NCI-H1417 treated with DMSO at 0.1 percent for 48 hours (cell line): ENCODE measurements at regions not wholly inside any gene's neighbourhood (a gene's known extent, or its start where the extent isn't known, plus 50 kb on each side); places are given as distances from the start of the nearest gene placed in this dataset.

Source experiments
- DNase-seq: peaks from one replicate; lab custom pipeline; 2025; lab: John Stamatoyannopoulos, UW

DNA sequence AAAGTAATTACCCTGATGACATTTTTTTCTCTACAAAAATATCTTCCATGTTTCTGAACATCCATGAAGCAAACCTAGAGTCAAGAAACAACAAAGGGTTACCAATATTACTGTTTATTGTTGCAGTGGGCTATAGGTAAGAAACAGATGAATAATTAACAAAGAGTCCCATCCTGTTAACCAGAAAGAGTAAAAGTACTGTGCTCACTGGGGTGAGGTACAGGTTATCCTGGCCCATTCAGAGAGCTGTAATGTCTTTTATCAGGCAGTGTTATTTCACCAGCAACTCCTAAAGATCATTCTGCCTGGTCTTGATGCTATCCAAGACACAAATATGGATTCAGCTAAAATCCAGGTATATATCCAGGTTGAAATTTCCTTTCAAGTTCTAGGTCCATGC, 754.9 kb downstream of the SATB2 start:
- DNase-seq: no peak

DNA sequence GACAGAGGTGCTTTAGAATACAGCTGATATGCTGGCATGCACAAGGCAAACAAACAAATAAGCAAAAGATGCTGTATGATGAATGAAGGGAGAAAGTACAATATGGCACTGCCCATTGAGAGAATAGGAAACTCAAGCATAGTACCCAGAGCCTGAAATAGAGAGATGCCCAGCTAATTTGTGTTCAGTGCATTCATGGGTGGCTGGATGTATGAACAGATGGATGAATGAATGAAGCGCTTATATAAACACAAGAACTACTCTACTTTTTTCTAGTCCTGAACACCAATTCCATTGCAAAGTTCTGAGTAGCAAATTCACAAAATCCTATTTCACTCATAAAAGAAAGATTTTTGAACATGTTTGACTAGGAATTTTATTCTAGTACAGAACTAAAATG, 756.3 kb downstream of the SATB2 start:
- DNase-seq: no peak

DNA sequence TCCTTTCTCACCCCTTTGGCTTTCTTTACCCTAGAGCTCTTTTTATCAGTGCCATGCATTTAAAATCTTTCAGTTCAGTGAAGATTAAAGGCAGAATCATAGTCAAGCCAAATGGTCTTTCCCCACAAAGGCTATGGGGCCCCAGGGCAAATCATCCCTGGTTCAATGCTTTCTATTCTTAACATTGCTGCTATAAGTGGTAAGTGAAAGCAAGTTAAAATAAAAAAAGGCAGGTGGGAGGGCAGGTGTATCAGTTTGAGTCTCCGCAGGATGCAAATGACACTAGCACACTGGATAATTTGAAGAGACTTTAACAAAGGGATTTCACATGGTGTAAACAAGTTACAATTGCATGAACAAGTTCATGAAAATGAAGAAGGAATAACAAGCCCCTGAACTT, 757.4 kb downstream of the SATB2 start:
- peak; percentile 82 for DNase-seq

DNA sequence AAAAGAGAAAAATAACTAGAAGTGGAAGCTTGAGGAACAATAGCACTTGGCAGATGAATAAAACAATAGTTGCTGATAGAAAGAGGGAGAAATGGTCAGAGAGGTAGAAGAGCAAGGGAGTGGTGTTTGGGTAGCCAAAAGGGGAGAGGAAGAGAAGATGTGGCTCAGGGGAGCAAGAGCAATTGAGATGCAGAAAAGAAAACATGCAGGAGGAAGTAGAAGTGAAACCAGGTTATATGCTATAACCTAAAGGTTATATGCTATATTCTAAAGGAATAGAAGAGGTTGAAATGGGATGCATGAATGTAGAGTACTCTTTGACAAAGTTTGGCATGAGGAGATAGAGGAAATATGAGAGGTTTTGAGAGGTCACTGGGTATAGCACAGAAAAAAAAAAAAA, 759.5 kb downstream of the SATB2 start:
- no peak for DNase-seq

DNA sequence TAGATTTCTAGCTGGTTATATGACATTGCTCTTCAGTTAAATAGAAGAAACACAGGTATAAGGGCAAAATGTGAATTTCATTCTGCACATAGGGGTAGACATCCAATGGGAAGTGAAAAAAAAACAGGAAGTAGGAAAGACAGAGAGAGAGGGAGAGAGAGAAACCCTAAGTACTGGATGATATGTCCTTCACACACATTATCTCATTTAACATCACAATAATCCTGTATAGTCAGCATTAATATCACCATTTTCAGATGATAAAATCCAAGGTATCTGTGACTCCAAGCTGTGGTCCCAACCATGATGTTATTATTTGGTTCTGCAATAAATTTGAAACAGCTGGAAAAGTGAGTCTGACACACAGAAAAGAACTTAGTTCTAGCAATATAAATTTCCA, 759.9 kb downstream of the SATB2 start:
- DNase-seq: no peak

DNA sequence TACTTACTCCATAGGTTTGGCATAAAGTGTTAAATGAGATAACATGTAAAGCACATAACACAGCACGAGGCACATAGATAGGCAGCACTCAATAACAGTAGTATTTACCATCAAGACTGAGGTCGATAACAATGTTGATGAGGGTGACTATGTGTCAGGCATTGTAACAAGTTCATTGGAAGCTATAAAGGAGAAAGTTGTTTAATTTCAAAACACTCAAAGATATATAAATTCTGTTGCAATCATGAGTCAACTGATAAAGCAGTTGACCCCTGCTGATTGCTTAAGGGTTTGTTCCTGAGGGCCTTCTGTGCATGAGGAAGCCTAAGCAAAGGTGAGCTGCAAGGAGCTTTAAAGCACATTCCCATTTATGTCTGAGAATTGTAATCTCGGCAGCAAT, 760.5 kb downstream of the SATB2 start:
- DNase-seq: no peak

DNA sequence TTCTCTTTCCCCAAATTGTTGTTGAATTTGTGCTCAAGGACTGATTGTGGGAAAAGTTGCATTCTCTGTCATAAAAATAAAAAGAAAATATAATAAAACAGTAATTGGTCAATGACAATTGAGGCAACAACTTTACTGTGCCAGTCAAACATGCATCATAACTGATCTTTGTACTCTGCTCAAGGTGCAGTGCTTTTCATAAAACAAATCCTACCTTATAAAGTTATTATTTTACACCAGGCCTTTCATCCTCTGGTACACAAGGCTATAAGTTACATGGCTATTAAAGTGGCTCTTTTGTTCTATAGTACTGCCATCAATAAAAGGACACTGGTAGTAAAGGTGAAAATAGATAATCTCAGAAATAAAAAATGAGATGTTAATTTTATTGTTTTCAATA, 761.9 kb downstream of the SATB2 start:
- no peak for DNase-seq

DNA sequence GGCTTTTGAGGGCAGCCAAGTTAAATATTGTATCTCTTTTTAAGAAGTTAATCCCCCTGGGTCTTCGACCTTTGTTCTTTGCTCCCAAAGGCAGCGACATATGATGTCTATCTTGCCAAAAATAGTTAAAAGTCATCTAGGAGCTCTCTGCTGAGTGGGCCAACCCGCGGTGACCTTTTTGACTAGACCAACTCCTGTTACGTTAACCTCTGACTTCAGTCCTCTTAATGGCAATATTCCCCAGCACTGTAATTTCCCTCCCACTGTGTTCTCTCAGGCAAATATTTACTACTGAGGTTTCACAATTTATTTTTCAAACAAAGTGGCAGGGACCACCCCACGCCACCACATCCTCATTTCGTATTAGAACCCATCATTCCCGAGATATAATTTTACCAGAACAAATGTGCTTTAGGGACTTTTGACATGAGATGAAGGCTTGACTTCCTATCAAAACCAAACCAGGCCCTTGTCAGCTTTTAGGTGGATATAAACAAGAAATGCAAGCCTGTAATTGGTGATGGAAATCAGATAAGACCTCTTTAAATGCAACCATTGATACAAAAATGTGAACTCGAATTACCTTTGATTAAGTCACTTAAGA, 764.7 kb downstream of the SATB2 start:
- no peak for DNase-seq

DNA sequence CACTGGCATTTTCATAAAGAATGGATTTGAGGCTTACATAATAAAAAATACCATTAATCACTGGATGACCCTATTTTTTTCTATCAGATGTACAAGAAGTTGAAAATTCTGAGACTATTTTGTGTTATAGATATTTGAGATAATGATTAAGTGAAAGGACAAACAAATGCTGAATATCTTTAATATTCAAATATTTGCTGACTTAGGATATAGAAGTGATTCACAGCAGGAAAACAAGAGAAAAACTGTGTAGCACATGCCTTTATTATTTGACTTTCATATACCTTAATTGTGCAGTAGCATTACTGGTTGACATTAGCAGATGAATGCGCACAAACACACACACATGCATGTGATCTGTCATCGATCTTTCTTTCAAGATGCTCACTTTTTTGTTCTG, 766.5 kb downstream of the SATB2 start:
- DNase-seq: no peak

DNA sequence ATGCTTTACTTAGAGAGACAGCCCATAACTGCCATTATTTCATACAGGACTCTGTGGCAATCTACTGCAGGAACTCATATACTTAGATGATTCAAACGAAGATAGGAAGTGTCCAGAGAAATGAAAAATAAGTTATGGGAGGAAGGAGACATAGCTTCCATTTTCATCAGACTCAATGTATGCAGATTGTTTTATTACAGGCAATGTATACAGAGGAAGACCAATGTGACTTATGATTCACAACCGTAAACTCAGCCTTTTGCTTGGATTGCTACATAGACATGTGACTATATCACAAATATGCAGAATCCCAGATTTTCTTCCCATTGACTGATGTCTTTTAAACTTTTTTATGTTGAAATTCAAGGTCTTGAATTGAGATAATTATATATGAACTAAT, 793.4 kb downstream of the SATB2 start:
- no peak for DNase-seq

DNA sequence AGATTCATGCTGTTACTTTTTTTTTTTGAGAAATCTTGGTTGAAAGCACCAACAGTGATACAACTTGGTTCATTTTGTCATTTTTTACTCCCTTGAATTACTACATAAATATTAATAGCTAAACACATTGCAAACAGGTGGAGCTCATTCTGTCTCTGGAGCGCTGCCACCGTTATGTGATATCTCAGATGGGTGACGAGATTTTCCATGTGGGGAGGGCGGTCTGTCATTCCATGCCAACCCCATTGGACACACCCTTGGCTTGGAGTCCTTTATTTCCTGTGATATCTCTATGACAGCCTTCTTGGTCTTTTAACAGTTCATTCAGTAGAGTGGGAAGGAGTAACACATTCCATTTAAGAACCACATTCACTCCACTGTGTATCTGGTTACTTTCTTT, 794.8 kb downstream of the SATB2 start:
- no peak for DNase-seq

DNA sequence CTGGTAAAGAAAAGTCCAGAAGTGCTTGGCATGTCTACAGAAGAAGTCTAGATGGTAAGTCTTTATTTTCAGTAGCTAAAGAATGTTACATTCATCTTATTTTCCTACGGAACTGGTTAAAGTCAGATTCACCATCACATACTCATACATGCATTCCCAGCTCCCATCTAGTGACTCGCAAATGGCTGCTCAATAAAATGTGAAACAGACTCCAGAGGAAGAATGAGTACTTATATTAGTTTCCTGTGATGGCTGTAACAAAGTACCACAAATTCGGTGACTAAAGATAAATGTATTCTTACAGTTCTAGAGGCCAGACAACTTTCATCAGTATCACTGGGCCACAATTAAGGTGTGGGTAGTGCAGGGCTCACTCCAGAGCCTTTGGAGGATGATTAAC, 797.2 kb downstream of the SATB2 start:
- DNase-seq: no peak

DNA sequence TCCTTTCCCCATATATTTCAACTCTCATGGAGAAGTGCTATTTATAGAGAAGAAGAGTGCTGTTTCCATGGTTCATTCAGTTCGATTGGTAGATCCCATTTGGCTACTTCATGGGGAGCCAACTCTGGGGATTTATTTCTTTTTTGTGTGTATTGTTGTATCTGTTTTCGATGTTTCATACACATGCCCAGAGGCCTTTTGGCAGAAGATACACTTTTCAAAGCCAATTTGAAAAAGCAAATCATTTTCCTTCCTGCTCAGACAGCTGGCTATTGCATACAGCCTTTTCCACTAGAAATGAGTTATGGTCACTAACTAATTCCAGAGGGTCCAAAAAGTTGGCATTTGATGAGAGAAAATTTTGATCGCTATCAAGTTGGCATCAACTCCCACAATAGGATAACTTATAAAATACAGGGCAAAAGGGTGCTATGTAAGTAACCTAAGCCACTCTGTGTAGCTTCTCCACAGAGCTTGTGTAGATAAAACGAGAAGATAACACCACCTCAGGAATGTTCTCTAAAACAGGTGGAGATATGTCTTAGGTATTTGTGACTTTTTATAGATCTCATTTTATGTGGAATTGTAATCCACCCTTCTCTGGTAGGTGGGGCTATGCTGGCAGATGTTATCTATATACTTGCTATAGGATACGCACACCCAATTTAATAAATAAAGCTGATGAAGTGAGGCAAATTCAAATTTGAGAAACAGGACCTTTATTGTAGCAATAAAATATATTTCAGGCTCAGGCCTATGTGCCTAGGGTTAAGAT, 798.5 kb downstream of the SATB2 start:
- DNase-seq: peak; percentile 12

DNA sequence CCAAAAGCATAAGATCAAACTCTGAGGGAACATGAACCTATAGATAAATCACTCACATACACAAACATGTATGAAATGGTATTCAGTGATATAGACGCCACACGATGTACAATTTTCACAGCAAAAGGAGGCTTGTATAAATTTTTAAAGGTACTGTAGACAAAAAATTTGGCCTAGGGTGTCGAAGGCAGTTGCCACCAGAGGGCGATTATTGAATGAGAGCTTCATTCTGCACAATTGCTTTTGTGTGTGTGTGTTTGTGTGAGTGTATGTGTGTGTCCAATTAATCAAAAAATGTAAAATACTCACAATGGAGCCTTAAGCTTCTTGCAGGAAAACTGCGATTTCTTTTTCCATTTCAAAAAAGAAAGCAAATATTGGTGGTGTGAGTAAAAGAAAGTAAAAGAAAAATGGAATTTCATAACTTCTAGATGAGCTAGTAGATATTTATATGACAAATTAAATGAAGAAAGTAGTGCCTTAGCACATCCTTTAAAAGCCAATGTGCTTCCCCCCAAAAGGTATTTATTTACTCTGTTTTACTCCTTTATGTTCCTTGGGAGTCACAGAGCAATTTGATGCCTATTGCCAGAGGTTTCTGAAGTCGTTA, 800.1 kb downstream of the SATB2 start:
- DNase-seq: no peak

DNA sequence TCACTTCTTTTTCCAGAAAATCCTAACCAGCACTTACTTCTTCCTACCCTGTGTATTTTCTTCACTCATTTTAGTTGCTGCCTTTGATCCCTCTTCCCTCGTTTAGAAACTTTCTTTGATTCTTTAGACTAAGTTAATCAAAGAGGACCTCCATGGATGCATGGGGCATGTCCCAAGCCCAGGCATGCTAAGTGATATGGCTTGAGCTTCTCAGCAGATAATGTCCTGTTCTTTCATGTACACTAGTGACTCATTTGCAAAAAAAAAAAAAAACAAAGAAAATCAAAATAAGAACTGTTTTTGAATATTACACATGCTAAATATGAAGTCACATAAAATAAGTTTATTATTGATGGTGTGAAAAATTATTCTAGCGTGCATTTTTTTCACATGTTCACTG, 800.9 kb downstream of the SATB2 start:
- DNase-seq: no peak

DNA sequence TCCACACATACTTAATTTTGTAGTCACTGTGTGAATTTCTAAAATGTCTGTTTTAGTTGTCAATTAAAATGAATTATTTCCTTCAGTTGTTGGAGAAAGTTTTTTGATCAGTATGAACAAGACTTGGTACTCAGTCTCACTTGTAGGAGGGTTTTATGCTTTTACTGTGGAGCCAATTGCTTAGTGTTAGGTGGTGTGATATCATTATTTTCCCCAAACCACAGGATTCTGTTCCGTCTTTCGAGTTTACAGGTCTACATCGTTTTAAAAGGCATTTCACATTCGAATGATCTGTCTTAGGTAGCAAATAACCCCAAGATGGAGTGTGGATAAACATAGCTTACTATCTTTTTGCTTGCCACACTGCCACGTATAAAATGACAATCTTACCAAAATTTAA, 803.1 kb downstream of the SATB2 start:
- no peak for DNase-seq

DNA sequence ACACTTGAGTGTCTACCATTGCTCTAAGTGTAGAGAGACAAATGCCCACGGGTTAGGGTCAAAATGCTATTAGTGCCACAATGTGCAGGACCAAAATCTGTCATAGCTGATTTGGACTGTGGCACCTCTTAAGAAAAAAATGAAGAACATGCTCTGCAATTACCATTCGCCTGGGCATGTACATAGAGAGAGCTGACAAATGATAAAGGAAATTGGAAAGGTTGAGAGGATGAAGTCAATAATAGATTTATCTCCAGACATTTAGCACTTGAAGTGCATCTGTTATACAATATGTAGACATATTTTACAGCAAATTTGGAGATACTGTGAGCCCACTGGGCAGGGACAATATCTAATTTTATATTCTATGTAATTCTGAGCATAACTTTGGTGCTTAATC, 804.4 kb downstream of the SATB2 start:
- DNase-seq: no peak

DNA sequence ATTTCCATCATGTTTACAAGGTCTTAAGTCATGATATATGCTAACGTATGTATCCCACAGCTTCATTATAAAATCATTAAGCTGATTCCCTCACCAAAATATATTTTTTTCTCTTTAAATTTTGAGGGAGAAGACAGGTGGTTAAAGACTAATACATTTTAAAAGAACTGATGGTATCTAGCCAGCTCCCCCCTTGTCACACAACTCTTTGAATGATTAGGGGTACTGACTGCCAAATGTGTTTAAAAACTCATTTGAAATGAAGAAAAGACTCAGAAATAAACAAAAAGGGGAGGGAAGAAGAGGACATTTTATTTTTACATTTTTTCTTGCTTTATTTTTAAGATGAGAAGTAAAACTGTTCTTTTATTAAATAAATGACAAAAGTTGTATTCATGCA, 805.3 kb downstream of the SATB2 start:
- DNase-seq: no peak

DNA sequence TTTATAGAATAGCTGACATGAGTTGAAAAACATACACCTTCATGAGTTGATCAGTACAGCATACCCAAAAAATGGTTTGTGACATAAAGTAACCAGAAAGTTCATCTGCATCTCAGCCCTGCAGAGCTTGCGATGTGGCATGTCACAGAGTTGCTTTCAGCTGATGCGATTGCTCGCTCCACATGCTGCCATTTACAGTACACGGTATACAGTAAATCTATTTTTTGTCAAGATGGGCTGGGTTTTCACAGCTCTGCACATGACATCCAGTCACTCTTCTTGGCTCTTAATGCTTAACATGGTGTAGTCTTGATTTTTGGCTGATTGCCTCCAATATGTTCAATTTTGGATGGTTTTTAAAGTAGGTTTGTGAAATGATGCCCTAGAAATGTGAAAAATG, 811.9 kb downstream of the SATB2 start:
- no peak for DNase-seq

DNA sequence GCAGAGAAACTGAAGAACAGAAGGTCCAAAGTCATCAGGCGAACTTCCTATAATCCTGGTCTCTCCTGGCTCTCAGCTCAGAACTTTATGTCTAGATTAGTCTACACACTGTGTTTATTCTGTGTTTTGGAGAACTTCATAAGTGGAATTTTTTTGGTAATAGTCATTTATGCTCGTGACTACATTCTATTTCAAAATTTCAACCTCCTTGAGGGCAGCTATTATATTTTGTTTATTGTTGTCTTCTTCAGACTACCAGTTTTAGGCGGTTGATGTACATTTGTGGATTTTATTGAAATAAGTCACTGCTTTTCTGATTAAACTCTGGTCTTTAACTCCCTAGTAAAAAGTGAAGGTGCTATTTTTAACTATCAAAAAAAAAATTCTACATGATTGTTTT, 816.6 kb downstream of the SATB2 start:
- DNase-seq: no peak

DNA sequence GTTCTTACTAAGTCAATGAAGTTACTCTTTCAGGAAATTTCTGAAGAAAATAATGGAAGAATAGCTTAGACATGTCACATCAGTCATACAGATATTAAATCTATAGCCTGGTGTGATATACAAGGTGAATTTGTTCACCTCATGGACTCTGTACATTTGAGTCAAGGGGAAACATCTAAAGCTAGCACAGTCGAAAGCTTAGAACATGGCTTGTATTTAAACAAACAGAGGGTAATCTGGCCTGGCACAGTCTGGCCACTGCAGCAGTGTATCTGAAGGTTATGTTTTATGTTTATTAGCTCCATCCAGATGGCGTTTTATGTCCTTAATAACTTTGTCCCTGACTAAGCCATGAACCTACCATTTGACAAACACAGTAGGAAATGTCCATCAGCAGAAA, 817.3 kb downstream of the SATB2 start:
- no peak for DNase-seq

DNA sequence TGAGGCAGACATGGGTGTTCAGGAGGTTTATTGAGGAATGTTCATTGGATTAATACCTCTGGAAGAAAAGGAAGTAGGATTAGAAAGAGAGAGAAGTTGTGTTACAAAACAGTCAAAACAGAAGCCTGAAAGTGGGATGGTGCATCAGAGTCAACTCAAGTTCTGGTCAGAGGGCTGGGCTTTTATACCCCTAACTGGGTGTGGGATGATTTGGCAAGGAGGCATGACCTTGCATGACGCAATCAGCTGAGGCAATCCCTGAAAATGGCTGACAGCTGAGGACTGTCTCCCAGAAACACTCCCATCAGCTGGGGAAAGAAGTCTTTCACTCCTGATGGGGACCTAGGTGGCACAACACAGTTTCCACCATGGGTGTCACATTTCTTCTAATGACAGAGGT, 818.2 kb downstream of the SATB2 start:
- no peak for DNase-seq

DNA sequence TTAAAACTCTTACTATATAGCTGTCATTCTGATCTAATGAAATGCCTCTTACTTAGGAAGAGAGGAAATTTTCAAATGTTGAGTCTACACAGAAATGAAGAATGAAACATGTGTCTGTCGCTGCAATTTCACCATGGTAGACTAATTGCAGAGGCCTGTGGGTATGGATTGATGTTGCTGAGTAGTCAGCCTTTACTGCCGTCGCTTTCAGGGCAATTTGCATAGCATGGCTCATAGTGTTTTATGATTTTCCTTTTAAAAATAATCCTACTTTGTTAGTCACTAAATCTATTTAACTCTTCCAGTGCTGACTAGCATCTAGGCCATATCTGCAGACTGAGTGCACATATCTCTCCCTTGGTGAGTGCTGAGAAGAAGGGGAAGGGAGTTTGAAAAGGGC, 819.2 kb downstream of the SATB2 start:
- no peak for DNase-seq

DNA sequence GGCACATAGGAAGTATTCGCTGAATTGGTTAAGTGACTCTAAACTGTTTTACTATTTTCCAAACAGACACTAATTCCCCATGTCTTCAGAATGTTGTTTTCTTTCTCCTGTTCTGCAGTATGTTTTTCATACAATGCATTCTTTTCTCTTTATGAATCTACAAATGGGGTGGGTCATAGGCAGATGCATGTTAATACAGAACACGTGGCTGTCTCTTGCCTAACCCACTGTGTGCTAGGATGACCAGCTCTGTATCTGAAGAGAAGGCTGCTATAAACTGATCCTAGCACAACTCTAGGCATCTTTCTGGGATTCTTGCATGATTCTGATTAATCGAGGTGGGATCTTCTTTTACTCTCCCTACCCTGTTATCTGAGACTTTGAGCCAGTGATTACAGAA, 826.0 kb downstream of the PLCL1 start:
- DNase-seq: no peak
